HEK293T (cell line): ENCODE measurements at regions not wholly inside any gene's neighbourhood (a gene's known extent, or its start where the extent isn't known, plus 50 kb on each side); places are given as distances from the start of the nearest gene placed in this dataset.

Experiments
- CTCF ChIA-PET: fragments of 350-600 bp; formaldehyde crosslinking; extraction: SDS; loops from one replicate; lab custom pipeline; 2021; ENCODE audit warnings: antibody characterized with exemption, inconsistent platforms; lab: Yijun Ruan, JAX
- POLR2A ChIA-PET: fragments of 350-600 bp; formaldehyde crosslinking; extraction: SDS; loops from one replicate; lab custom pipeline; 2020; ENCODE audit warnings: antibody characterized with exemption, inconsistent platforms; lab: Yijun Ruan, JAX
- DNase-seq: peaks from one replicate; pipeline ENCODE4 v3.0.0; 2012; ENCODE audit warnings: mixed read lengths; ENCODE audit errors: extremely low spot score
- ARNT ChIP-seq: fragments of 450-650 bp; IDR thresholded peaks from 2 replicates; pipeline ENCODE4 v1.6.1; 2017; ENCODE audit warnings: mild to moderate bottlenecking
- BHLHE40 ChIP-seq: fragments of 450-650 bp; IDR thresholded peaks from 2 replicates; pipeline ENCODE4 v1.6.1; 2016; ENCODE audit warnings: mild to moderate bottlenecking, moderate library complexity, borderline replicate concordance
- CTBP1 ChIP-seq: fragments of 450-650 bp; IDR thresholded peaks from 2 replicates; pipeline ENCODE4 v1.6.1; 2016; ENCODE audit warnings: borderline replicate concordance
- ELF4 ChIP-seq: fragments of 450-650 bp; IDR thresholded peaks from 2 replicates; pipeline ENCODE4 v1.6.1; 2017; ENCODE audit warnings: antibody characterized with exemption
- FOXA1 ChIP-seq: fragments of 450-650 bp; IDR thresholded peaks from 2 replicates; pipeline ENCODE4 v1.6.1; 2016; ENCODE audit warnings: mild to moderate bottlenecking
- FOXK2 ChIP-seq: fragments of 450-650 bp; IDR thresholded peaks from 2 replicates; pipeline ENCODE4 v1.6.1; 2016; ENCODE audit warnings: mild to moderate bottlenecking
- FOXM1 ChIP-seq: fragments of 450-650 bp; IDR thresholded peaks from 2 replicates; pipeline ENCODE4 v1.6.1; 2017; ENCODE audit warnings: mild to moderate bottlenecking, borderline replicate concordance
- HDGF ChIP-seq: fragments of 450-650 bp; IDR thresholded peaks from 2 replicates; pipeline ENCODE4 v1.6.1; 2017; ENCODE audit warnings: antibody characterized with exemption, borderline replicate concordance
- L3MBTL2 ChIP-seq: fragments of 450-650 bp; conservative IDR thresholded peaks from 2 replicates; pipeline ENCODE4 v1.6.1; 2016; ENCODE audit warnings: mild to moderate bottlenecking
- LEF1 ChIP-seq: fragments of 450-650 bp; IDR thresholded peaks from 2 replicates; pipeline ENCODE4 v1.6.1; 2017; ENCODE audit warnings: mild to moderate bottlenecking, borderline replicate concordance
- NFRKB ChIP-seq: fragments of 450-650 bp; IDR thresholded peaks from 2 replicates; pipeline ENCODE4 v1.6.1; 2016; ENCODE audit warnings: mild to moderate bottlenecking, moderate library complexity
- SP1 ChIP-seq: fragments of 450-650 bp; IDR thresholded peaks from 2 replicates; pipeline ENCODE4 v1.6.1; 2017
- SUZ12 ChIP-seq: fragments of 450-650 bp; IDR thresholded peaks from 2 replicates; pipeline ENCODE4 v1.6.1; 2016; ENCODE audit warnings: mild to moderate bottlenecking
- TARDBP ChIP-seq: fragments of 450-650 bp; IDR thresholded peaks from 2 replicates; pipeline ENCODE4 v1.6.1; 2016
- ZNF384 ChIP-seq: fragments of 450-650 bp; IDR thresholded peaks from 2 replicates; pipeline ENCODE4 v1.6.1; 2016
- TF ChIP-seq, protein P1 (sequence below): fragments of 450-650 bp; IDR thresholded peaks from 2 replicates; pipeline ENCODE4 v1.6.1; 2016

DNA sequence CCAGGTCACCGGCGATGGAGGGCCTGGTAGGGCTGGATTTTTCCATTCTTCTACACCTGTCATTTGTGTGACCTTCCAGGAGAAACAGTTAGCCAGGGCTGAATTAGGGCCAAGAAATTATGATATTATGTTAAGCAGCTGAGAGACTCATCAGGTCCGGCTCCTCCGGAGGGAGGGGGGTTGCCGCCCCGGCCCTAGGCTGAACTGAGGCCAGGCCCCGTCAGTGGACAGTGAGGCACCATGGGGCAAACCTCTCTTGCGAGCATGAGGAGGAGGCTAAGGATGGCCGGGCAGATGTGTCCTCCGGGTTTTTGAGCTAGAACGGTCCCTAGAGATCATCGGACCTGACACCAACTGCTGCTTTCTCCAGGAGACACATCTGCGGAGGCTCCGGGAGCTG, 150.1 kb downstream of the SOX11 start:
- POLR2A ChIA-PET: no interaction called here

DNA sequence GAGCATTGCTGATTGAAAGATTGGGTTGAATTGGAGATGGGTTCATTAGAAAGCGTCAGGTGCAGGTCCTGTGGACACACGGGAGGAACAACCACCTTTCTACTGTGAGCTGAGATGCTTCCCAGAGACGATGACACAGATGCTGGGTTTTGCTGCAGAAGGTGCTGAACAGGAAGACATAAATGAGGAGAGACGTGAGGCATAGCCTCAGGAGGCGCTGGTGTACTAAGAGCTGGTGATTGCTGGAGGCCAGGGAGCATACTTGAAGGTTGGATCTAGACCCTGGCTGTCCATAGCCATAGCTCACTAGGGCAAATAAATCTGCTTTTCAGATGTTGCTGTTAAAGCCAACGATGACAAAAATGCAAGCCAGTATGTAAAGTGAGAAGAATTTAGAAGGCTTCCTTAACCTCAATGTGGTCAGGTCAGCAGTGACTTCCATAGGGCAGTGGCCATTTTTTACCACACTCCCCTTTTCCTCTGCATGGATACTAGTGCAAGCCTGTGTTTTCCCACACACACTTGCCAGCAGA, 153.7 kb downstream of the SOX11 start:
- TF ChIP-seq TARDBP (no peak), FOXM1 (no peak), FOXK2 (no peak), NFRKB (no peak), SP1 (no peak), ARNT (no peak)
- TF ChIP-seq, protein P1, sequence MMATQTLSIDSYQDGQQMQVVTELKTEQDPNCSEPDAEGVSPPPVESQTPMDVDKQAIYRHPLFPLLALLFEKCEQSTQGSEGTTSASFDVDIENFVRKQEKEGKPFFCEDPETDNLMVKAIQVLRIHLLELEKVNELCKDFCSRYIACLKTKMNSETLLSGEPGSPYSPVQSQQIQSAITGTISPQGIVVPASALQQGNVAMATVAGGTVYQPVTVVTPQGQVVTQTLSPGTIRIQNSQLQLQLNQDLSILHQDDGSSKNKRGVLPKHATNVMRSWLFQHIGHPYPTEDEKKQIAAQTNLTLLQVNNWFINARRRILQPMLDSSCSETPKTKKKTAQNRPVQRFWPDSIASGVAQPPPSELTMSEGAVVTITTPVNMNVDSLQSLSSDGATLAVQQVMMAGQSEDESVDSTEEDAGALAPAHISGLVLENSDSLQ: no peak
- ChIA-PET POLR2A (no interaction called here), CTCF (no interaction called here)
- DNase-seq: no peak

More for the DNA sequence above, 150.1 kb downstream of the SOX11 start:
- CTCF ChIA-PET: no interaction called here
- no peak for TF ChIP-seq BHLHE40
- no peak for TF ChIP-seq FOXA1
- TF ChIP-seq NFRKB: no peak
- TF ChIP-seq ZNF384: no peak
- no peak for TF ChIP-seq TARDBP
- TF ChIP-seq, protein P1: no peak
- TF ChIP-seq FOXK2: no peak
- no peak for TF ChIP-seq LEF1
- no peak for DNase-seq

DNA sequence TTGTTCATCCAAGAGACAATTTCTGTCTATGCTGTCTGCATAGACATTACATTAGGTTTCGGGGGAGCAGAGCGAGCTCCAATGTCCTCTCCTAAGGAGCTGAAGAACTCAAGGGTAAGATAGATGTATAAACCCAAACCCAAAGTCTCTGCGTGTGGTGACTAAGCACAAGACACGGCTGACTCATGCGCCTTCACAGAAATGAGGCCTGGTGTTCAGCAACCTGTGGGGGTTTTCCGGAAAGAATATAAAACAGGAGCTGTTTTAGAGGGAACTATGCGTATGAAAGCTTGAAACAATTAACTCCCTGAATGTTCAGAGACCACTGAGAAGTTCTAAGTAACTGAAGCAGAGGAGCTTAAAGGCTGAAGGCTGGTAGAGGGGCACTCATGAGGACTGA, 154.7 kb downstream of the SOX11 start:
- ChIA-PET CTCF (no interaction called here), POLR2A (no interaction called here)
- no peak for DNase-seq
- TF ChIP-seq ZNF384: no peak
- TF ChIP-seq CTBP1: no peak
- TF ChIP-seq NFRKB: no peak
- TF ChIP-seq ELF4: no peak
- TF ChIP-seq ARNT: no peak
- no peak for TF ChIP-seq FOXM1
- no peak for TF ChIP-seq SUZ12
- TF ChIP-seq HDGF: no peak
- no peak for TF ChIP-seq SP1
- no peak for TF ChIP-seq FOXK2

DNA sequence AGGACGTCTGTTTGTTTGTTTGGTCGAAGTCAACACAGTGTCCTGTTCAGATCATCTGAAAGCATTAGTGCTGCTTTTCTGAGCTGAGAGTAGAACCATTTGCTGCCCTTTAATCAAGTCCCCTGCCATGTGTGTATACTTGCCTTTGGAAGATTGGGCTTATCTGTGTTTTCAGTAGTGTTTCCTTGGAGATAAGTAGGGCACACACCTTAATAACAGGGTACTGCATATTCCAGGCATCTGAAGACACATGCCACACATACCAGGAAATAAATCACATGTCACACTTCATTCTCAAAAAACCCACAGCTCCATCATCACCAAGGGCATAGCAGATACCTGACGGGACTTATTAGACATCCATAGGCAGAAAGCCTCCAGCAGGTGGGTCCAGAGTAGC, 157.4 kb downstream of the SOX11 start:
- ChIA-PET POLR2A (no interaction called here), CTCF (no interaction called here)
- no peak for DNase-seq

DNA sequence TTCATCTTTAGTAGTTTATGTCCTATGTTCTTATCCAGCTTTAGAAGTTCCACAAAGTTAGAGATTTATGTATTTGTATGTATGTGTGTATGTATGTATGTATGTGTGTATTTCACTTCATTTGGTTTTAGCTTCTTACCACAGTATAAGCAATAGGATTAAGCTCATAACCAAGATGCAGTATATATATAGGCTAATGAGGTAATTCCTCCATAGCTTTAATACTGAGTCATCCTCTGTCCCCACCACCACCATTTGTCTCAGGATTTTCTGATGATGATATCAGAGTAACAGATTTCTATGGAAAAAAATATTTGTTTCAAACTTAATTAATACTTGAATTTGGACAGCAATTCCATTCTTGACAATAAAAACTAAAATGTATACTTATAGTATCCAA, 159.2 kb downstream of the SOX11 start:
- POLR2A ChIA-PET: no interaction called here
- no peak for DNase-seq
- CTCF ChIA-PET: no interaction called here
- TF ChIP-seq FOXM1 (no peak), FOXK2 (no peak), SP1 (no peak), LEF1 (no peak), TARDBP (no peak), ZNF384 (no peak), ELF4 (no peak), L3MBTL2 (no peak), ARNT (no peak), CTBP1 (no peak), BHLHE40 (no peak), FOXA1 (no peak), NFRKB (no peak), SUZ12 (no peak), HDGF (no peak)
- TF ChIP-seq, protein P1: no peak

More for the DNA sequence above, 157.4 kb downstream of the SOX11 start:
- no peak for TF ChIP-seq BHLHE40
- no peak for TF ChIP-seq FOXK2
- TF ChIP-seq ELF4: no peak
- no peak for TF ChIP-seq TARDBP
- TF ChIP-seq FOXA1: no peak
- TF ChIP-seq ZNF384: no peak
- no peak for TF ChIP-seq HDGF
- no peak for TF ChIP-seq LEF1
- no peak for TF ChIP-seq SP1

DNA sequence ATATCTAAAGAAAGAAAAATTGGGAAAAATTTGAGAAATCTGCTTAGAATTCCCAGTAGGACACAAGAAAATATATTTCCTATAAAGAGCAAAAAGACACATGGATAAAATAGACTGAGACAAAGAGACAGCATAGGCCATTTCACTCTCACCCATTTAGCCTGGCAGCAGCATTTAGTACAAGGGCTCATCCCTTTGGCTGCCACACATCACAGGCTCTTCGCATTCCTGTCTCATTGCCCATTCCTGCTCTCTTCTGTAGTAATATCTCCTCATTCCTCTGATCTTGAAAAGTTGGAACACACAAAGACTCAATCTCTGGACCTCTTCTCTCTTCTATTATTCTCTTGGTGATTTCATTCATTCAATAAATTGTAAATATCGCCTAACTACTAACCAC, 162.6 kb downstream of the SOX11 start:
- ChIA-PET POLR2A (no interaction called here), CTCF (no interaction called here)
- DNase-seq: no peak
- no peak for TF ChIP-seq HDGF
- no peak for TF ChIP-seq FOXA1
- TF ChIP-seq, protein P1: no peak
- TF ChIP-seq FOXK2: no peak
- no peak for TF ChIP-seq NFRKB
- TF ChIP-seq SUZ12: no peak
- no peak for TF ChIP-seq L3MBTL2
- TF ChIP-seq TARDBP: no peak
- TF ChIP-seq CTBP1: no peak
- TF ChIP-seq BHLHE40: no peak
- no peak for TF ChIP-seq ZNF384
- no peak for TF ChIP-seq ARNT
- TF ChIP-seq ELF4: no peak
- TF ChIP-seq FOXM1: no peak
